DMS 273 (cell line): ENCODE measurements at regions not wholly inside any gene's neighbourhood (a gene's known extent, or its start where the extent isn't known, plus 50 kb on each side); places are given as distances from the start of the nearest gene placed in this dataset.

Source experiments
- DNase-seq: peaks from one replicate; lab custom pipeline; 2025; ENCODE audit not compliant: unreplicated experiment; lab: John Stamatoyannopoulos, UW

DNA sequence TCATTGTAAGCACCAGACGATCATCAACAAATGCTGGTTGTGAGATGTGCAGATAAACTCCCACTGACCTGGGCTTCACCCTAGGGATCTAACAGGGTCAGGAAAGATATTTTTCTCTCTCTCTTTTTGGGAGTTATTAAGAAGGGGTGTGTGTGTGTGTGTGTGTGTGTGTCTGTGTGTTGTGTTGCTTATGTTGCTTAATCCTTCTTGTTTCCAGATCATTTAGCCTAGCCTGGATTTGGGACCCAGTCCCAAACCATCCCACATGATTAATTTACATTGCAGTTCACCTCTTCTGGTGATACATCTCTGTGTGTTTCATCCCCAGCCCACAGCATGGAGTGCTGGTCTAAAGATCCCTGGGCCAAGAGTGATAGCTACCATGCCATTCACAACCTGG is 122.8 kb upstream of the IPO9 start:
- DNase-seq, result no peak

GRCh38 chr1:201707027-201707426 is 121.9 kb upstream of the IPO9 start:
- DNase-seq, result no peak

DNA sequence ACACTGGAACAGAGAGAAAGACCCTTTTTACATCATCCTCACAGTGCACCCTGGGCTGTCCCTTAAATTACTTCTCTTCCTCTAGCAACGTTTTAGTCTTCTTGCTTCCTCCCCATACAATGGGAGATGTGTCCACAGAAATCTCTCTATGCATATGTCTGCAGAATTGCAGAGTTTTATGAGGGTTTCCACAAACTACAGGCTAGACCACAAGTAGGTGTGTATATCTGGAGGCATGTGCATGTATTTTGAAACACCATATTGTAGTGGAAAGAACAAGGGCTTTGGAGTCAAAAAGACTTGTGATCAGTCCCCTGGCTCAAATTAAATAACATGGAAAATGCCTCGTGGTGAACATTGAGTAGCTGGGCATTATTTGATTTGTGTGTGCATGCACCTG is 121.3 kb upstream of the IPO9 start:
- DNase-seq, result no peak

DNA sequence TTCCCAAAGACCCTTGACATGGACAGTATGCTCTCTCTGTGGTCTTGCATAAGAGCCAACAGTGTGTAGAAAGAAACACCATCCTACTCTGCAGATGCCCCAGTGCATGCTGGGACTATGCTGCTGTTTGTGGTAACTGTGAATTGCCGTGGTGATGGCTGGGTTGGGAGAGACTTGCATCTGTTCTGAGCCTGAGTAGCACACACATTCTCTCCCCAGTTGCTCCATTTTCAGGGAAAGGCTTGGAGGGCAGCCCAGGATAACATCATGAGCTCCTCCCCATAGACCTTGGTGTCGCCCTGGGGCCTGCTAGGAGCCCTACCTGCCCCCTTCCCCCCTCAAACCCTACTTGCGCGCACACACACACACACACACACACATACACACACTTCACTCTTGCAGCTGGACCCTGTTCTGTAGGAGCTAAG is 120.9 kb upstream of the IPO9 start:
- DNase-seq, result peak; percentile 46

DNA sequence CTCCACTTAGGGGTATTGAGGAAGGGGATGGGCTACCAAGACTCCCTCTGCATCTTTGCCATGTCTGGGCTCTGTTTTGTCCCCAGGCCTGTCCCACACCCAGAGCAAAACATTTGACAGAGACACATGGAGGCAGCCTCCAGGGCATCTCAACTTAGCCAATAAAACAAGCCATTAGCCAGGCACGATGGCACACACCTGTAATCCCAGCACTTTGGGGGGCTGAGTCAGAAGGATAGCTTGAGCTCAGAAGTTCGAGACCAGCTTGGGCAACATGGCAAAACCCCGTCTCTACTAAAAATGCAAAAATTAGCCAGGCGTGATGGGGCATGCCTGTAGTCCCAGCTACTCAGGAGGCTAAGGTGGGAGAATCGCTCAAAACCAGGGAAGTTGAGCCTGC is 120.3 kb upstream of the IPO9 start:
- no peak for DNase-seq

- DNase-seq, result peak; percentile 85
These were observed 119.2 kb upstream of the IPO9 start for GRCh38 chr1:201709564-201710295.

DNA sequence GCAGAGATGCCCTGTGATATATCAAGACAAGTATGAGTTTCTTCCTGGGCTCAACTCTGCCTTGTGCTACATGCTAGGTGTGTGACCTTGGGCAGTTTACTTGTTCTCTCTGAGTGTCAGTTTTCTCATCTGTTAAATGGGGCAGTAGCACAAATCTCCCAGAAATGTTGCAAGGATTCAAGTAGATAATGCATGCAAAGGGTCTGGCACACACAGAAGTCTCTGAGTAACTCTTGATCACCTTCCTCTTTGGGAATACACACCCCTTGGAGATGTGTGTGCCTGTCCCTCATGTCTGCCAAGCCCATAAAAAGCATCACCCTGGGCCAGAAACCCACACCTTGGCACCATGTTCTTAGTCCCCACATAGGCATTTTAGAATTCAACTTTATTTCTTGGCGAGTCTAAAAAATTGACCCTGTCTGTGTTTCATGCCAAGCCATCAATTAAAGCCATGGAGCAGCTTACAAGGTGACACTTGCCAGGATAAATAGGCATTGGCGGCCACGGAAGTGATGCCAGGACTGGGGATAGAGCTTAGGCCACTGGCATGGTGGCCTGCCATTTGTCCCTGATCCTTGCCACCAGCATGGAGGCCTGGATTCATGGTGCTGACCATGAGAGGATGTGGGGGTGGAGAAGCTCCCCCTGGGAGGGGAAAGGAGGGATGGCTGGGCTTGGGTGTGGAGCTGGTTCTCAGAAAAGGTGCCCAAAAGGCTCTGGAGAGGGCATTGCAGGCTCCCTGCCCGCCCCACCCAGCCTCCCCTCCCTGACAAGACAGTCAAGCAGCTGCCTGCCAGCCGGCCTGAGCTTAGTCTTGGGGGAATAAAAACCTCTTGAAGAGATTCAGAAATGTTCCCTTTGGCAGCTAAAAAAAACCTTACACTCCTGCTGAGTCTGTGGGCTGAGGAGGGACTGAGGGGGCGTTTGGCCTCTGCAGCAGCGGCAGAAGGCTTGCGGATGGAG is 118.0 kb upstream of the IPO9 start:
- peak; percentile 58 for DNase-seq

GRCh38 chr1:201711811-201712210 is 117.1 kb upstream of the IPO9 start:
- no peak for DNase-seq

DNA sequence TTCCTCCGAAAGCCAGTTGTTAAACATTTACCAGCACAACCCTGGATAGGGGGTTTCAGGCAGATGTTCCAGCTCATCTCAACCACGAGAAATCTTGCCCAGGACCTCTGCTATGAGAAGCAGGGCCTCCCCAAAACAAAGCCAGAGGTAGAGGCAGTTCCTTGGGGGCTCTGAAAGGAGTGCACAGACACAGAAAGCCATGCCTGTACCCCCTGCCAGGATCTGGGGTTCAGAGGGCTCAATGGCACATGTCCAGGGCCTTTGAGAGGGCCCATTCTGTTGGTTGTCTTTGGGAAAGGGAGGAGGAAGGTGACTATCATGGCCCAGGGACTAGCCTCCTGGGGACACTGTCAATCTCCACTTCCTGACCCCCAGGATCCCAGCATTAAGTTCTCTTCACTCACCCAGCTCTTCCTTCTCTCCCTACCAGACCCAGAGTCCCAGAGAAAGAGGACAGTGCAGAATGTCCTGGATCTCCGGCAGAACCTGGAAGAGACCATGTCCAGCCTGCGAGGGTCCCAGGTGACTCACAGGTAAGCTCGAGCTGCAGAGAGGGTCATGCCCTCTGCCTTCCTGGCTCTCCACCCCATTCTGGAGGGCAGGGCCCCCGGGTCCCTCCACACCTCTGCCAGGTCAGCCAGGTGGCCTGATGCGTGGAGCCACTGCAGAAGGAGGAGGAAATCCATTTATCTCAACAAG is 116.4 kb upstream of the IPO9 start:
- DNase-seq, result no peak

- peak; percentile 90 for DNase-seq
These were observed 115.7 kb upstream of the IPO9 start for GRCh38 chr1:201713086-201713810.

DNA sequence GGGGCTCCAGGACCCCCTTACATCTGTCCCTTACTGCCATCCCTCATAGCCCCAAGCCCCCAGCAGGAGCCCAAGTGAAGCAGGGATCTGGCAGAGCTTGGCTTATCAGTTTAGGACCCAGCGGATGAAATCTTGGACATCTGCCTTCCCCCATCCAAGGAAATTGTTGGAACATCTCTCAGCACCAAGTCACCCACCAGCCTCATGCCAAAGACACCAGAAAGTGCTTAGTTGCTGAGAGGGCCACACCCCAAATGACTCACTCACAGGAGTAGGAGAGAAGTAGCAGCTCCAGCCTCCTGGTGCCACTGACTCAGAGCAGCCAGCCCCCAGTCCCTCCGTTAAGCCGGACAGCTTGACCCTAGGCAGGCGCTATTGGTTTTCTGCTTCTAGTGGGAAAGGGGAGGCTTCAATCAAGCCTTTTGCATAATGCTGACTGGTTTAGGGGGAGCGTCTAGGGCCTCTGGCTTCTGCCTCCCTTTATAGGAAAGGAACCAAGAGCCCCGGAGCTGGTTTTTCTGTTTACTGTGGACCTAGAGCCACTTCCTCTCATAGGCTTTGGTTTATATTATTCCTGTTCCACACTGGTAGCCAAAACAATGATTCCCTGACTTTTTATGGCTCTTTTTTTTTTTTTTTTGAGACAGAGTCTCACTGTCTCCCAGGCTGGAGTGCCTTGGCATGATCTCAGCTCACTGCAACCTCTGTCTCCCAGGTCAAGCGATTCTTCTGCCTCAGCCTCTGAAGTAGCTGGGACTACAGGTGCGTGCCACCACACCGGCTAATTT is 114.2 kb upstream of the IPO9 start:
- peak; percentile 63 for DNase-seq

DNA sequence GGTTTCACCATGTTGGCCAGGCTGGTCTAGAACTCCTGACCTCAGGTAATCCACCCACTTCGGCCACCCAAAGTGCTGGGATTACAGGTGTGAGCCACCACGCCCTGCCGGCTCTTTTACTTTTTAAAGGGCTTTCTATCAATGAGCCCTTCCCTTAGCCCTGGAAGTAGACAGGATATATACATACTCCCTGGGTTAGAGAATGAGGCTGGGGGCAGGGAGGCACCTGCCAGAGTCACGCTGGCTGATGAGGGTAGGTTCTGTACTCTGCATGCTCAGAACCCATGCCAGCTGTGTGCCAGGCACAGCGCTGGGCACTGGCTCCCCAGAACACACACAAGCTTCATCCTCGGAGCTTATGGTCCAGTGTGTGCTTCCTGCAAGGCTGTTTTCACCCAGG is 113.6 kb upstream of the IPO9 start:
- no peak for DNase-seq

DNA sequence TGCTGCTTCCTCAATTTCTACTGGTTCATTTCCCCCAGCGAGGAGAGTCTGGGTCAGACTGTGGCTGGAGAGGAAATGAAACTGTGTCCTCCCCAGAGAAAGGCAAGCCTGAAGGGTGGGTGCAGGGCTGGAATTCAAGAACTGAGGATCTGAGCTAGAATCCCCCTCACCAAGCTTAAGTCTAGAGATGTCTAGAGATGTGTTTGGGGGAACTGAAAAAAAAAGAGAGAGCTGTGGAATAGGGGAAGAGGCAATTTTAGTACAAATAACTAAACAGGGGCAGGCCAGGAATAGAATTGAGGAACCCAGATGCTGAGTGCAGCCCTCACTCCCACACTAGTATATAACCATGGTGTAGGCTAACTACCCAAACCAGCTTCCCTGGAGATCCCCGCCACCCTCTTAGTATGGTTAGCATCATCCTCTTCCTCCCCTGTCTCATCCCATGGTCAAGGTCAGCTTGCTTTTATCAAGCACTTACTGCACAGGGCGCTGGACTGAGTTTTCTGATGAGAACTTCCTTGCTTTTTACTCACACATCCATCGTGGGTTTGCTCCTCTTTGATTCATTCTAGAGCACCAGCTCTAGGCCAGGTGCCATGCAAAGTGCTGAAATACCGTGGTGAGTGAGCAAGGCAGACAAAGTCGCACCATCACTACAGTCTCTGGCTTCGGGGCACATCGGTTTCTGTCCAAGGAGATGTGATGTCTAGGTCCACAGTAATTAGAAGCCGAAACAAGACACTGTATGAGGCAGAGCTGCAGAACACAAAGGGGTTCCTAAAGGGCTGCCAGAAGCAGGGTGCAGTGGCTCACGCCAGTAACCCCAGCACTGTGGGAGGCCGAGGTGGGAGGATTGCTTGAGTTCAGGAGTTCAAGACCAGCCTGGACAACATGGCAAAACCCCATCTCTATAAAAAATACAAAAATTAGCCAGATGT is 112.9 kb upstream of the IPO9 start:
- DNase-seq, result no peak

GRCh38 chr1:201716742-201717135 is 112.2 kb upstream of the IPO9 start:
- no peak for DNase-seq

DNA sequence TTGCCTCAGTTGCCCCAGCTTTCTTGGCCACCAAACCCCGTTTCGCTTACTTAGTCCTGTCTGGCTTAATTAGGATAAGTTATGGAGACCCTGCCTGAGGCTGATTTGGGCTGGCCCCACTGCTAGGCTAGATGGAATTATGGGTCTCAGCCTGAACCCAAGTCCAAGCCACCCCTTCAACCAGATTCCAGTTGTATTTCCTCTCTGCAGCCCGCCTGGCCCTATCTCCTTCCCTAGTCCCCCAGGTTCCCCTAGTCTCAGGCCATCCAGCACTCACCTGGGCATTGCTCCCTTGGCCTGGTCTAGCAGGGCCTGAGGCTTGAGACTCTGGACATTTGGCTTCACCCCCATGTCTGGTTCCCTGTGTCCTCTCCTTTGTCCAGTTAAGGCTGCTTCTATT is 111.7 kb upstream of the IPO9 start:
- no peak for DNase-seq

GRCh38 chr1:201718346-201719202 is 110.4 kb upstream of the IPO9 start:
- DNase-seq, result peak; percentile 34

- peak; percentile 81 for DNase-seq
These were observed 109.0 kb upstream of the IPO9 start for GRCh38 chr1:201719812-201720521.

DNA sequence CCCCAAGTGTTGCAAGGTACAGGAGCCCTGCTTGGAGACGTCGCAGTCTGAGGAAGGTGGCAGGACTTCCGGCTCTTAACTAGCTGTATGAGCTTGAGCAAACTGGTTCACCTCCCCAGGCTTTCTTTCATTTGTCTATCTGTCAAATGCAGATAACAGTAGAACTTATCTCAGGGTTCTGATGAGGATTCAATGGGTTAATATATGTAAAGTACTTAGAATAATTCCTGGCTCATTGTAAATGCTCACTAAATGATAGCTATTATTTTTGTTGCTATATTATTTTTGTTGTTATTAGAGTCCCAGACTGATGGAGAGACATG is 108.5 kb upstream of the IPO9 start:
- DNase-seq, result no peak
